Ovary (tissue), 7 donors: ENCODE measurements at regions not wholly inside any gene's neighbourhood (a gene's known extent, or its start where the extent isn't known, plus 50 kb on each side); places are given as distances from the start of the nearest gene placed in this dataset.

Experiments
- DNase-seq, 5 donors: peaks; one replicate each; pipeline ENCODE4 v3.0.0-alpha.2; 2019 to 2020
- H3K27ac ChIP-seq, 2 donors: fragments of 200-600 bp; one replicate each; pipeline versions ENCODE4 v1.5.1 to v1.8.0; 2019 to 2022
- H3K27me3 ChIP-seq: fragments of 200-600 bp; one replicate; pipeline ENCODE4 v1.8.0; 2022
- H3K36me3 ChIP-seq: fragments of 200-600 bp; sonication (generic); one replicate; pipeline ENCODE4 v1.5.1; 2019
- H3K4me1 ChIP-seq: one replicate; pipeline ENCODE4 v1.8.1; 2013; ENCODE audit warnings: mild to moderate bottlenecking, moderate library complexity; ENCODE audit not compliant: insufficient read depth
- H3K4me3 ChIP-seq: fragments of 200-600 bp; sonication (generic); one replicate; pipeline ENCODE4 v1.5.1; 2017
- H3K9me3 ChIP-seq, 2 donors: fragments of 200-600 bp in 1 of 2; sonication (generic) in 1 of 2; one replicate each; pipeline versions ENCODE4 v1.5.1 to v1.8.1; 2013 to 2019; ENCODE audit warnings: mild to moderate bottlenecking in 1 of 2, moderate library complexity in 1 of 2
- CTCF ChIP-seq, 3 donors: fragments of 450-650 bp in 2 of 3; fragments of 200-600 bp in 1 of 3; IDR thresholded peaks; one replicate each; pipeline versions ENCODE4 v1.5.1 to v1.8.0; 2016 to 2022; ENCODE audit warnings: antibody characterized with exemption in 3 of 3, mild to moderate bottlenecking in 1 of 3
- EP300 ChIP-seq: sonication (generic); formaldehyde crosslinking; IDR thresholded peaks from one replicate; pipeline ENCODE4 v1.6.1; 2017; ENCODE audit warnings: antibody characterized with exemption
- POLR2A ChIP-seq: fragments of 450-650 bp; IDR thresholded peaks from one replicate; pipeline ENCODE4 v1.6.1; 2017; ENCODE audit warnings: antibody characterized with exemption, mild to moderate bottlenecking, moderate library complexity
- WGBS, 3 donors: extraction: QIAGEN DNeasy Blood & Tissue Kit in 1 of 3; methylation state at CpG; one replicate each; pipeline versions ENCODE4 v1.1.5 to v1.1.7; 2013 to 2017; 5-methylcytosine and 5-hydroxymethylcytosine counted together
- intact Hi-C, 4 donors: fragments of 100-400 bp; cut with DNase I; formaldehyde crosslinking; loops; one replicate each; pipeline versions ENCODE4 v1.11.0 to v1.15.1; 2022 to 2023
- donor health status: DM: no; HTN: no; CAD: no; lungs with moderate emphysema.
- donor health status: DM: no; HTN: no; CAD: no.
- donor health status: Bipolar disorder and iron deficiency.
- donor health status: DM: no; HTN: no; CAD: no.
- donor health status: DM: yes; HTN: yes; CAD: no.

DNA sequence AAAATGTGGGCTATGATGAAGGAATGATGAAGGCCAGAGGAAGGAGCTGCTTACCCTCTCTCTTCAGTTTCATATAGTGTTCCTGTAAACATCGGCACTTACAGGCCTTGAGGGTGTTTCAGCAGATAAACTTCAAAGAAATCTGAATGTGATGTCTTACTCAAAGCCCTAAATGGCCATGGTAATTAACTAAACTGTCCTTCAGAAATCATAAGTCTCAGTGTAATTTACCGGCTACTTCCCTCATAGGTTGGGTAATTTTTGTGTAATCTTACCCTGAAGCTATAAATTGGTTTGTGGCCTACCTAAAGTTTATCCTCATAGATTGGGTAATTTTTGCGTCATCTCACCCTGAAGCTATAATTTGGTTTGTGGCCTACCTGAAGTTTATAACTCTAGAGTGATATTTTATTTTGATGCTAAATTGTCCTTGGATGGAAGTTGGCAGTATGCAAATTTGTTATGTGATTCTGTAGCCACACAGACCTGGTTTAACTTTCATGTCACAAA, 2700.3 kb downstream of the ARAP2 start:
- H3K27me3 ChIP-seq, result no peaks in the 10 kb centered on the region
- no peak overlapping the region for H3K4me3 ChIP-seq
- 80 to 86% (median 83%) methylated on average over 3 of the region's 3 CpGs for WGBS, 3 donors
- no peaks in the 10 kb centered on the region for H3K9me3 ChIP-seq
- H3K27ac ChIP-seq, result no peak overlapping the region
- no peak for DNase-seq
- no peaks in the 10 kb centered on the region for H3K36me3 ChIP-seq
- TF ChIP-seq EP300 (no peak), CTCF (IDR thresholded peaks at IDR 0.05) (no peak), POLR2A (no peak)
- intact Hi-C loops, result no loop called here
- H3K4me1 ChIP-seq, result no peaks in the 10 kb centered on the region

GRCh38 chr4:33551244-33551643, 2693.1 kb downstream of the ARAP2 start:
- H3K27ac ChIP-seq, result no peak overlapping the region
- intact Hi-C loops, result no loop called here
- TF ChIP-seq EP300 (no peak), POLR2A (no peak), CTCF (IDR thresholded peaks at IDR 0.05) (no peak)

DNA sequence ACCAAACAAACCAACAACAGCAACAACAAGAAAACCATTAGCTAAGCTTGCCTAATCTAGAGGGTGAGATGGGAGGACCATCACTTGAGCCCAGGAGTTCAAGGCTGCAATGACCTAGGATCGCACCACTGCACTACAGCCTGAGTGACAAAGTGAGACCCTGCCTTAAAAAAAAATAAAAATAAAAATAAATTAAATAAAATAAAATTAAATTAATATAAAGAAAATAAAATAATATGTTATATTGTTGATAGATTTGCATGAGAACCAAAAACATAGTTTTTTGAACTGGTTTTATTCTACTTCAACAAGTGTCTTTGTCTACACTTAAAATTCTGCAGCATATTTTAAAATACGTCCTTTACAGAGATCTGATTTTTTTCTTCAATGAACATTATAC, 2683.1 kb downstream of the ARAP2 start:
- H3K27me3 ChIP-seq, result no peaks in the 10 kb centered on the region
- no peak overlapping the region for H3K4me3 ChIP-seq
- H3K27ac ChIP-seq, result no peak overlapping the region
- no peaks in the 10 kb centered on the region for H3K4me1 ChIP-seq
- H3K36me3 ChIP-seq, result no peaks in the 10 kb centered on the region
- no peaks in the 10 kb centered on the region for H3K9me3 ChIP-seq
- DNase-seq, result no peak
- intact Hi-C loops, result no loop called here
- 82 to 91% (median 90%) methylated on average over 2 of the region's 2 CpGs for WGBS, 3 donors
- no peak for TF ChIP-seq POLR2A
- no peak for TF ChIP-seq EP300
- TF ChIP-seq CTCF (IDR thresholded peaks at IDR 0.05), result no peak

More at GRCh38 chr4:33551244-33551643, 2693.1 kb downstream of the ARAP2 start:
- no peaks in the 10 kb centered on the region for H3K9me3 ChIP-seq
- H3K27me3 ChIP-seq, result no peaks in the 10 kb centered on the region
- no peaks in the 10 kb centered on the region for H3K36me3 ChIP-seq
- no peak overlapping the region for H3K4me3 ChIP-seq
- no peak for DNase-seq
- 35 to 56% (median 40%) methylated on average over 3 of the region's 3 CpGs for WGBS, 3 donors
- no peaks in the 10 kb centered on the region for H3K4me1 ChIP-seq

DNA sequence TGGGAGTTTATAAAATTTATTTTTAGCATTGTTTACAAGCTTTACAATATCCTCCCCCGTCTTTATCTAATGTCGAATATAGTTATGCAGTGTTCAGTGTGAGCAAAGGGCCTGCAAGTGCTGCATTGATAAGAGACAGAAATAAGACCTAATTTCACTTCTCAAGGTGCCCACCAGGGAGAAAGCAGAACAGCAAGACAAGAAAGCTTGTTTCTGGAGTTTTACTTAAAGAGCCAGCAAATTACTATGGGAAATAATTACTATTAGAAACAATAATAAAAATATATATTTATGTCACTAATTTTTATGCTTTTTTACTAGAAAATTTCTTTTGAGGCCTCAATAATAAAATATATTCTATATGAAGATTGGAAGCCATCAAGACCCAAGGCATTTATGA, 2677.7 kb downstream of the ARAP2 start:
- no peak for DNase-seq
- Histone ChIP-seq H3K27ac (no peak overlapping the region), H3K9me3 (no peaks in the 10 kb centered on the region), H3K4me3 (no peak overlapping the region), H3K36me3 (no peaks in the 10 kb centered on the region), H3K27me3 (no peaks in the 10 kb centered on the region), H3K4me1 (no peaks in the 10 kb centered on the region)
- TF ChIP-seq EP300 (no peak), POLR2A (no peak), CTCF (IDR thresholded peaks at IDR 0.05) (no peak)
- 14 to 42% (median 17%) methylated on average over 2 of the region's 2 CpGs for WGBS, 3 donors
- intact Hi-C loops, result no loop called here

GRCh38 chr4:33577791-33578190, 2666.5 kb downstream of the ARAP2 start:
- no peaks in the 10 kb centered on the region for H3K27me3 ChIP-seq
- no peak overlapping the region for H3K27ac ChIP-seq
- no peaks in the 10 kb centered on the region for H3K4me1 ChIP-seq
- no peak for DNase-seq
- WGBS, 3 donors, result 91 to 92% (median 91%) methylated on average over 6 of the region's 6 CpGs
- no peaks in the 10 kb centered on the region for H3K9me3 ChIP-seq
- H3K4me3 ChIP-seq, result no peak overlapping the region
- no peak for TF ChIP-seq EP300
- TF ChIP-seq POLR2A, result no peak
- no peak for TF ChIP-seq CTCF (IDR thresholded peaks at IDR 0.05)
- H3K36me3 ChIP-seq, result no peaks in the 10 kb centered on the region
- intact Hi-C loops, result no loop called here
